SK-N-MC (cell line): ENCODE measurements at regions not wholly inside any gene's neighbourhood (a gene's known extent, or its start where the extent isn't known, plus 50 kb on each side); places are given as distances from the start of the nearest gene placed in this dataset.

ENCODE experiments used
- DNase-seq: peaks from one replicate; pipeline ENCODE4 v3.0.0-alpha.2; 2011; ENCODE audit warnings: low read depth, low spot score
- H3K27ac ChIP-seq: fragments of 200-600 bp; sonication (generic); 2 replicates; pipeline ENCODE4 v1.5.1; 2016; ENCODE audit warnings: mixed run types
- H3K36me3 ChIP-seq: fragments of 200-600 bp; sonication (generic); 2 replicates; pipeline ENCODE4 v1.6.1; 2017; ENCODE audit warnings: antibody characterized with exemption, low read length, mixed read lengths; ENCODE audit not compliant: insufficient read depth
- H3K4me3 ChIP-seq: fragments of 200-600 bp; sonication (generic); 2 replicates; pipeline ENCODE4 v1.5.1; 2016
- H3K9ac ChIP-seq: fragments of 200-600 bp; sonication (generic); 2 replicates; pipeline ENCODE4 v1.8.0; 2017; ENCODE audit warnings: mixed run types, mixed read lengths; ENCODE audit not compliant: insufficient read length
- H3K9me3 ChIP-seq: fragments of 200-600 bp; sonication (generic); 2 replicates; pipeline ENCODE4 v1.6.1; 2017; ENCODE audit warnings: low read depth, mild to moderate bottlenecking, antibody characterized with exemption, low read length, moderate library complexity, mixed read lengths
- EZH2 ChIP-seq: fragments of 200-600 bp; sonication (generic); IDR thresholded peaks from one replicate; pipeline ENCODE4 v1.6.1; 2017; ENCODE audit warnings: antibody characterized with exemption
- FOXP2 ChIP-seq: optimal IDR thresholded peaks from 2 replicates; pipeline ENCODE3; 2011; ENCODE audit warnings: mild to moderate bottlenecking, moderate library complexity; ENCODE audit not compliant: insufficient read depth; ENCODE audit errors: extremely low read length, control extremely low read depth
- POLR2AphosphoS5 ChIP-seq: IDR thresholded peaks from 2 replicates; pipeline ENCODE4 v1.6.1; 2012; ENCODE audit warnings: mild to moderate bottlenecking, low read depth, low read length, borderline replicate concordance

DNA sequence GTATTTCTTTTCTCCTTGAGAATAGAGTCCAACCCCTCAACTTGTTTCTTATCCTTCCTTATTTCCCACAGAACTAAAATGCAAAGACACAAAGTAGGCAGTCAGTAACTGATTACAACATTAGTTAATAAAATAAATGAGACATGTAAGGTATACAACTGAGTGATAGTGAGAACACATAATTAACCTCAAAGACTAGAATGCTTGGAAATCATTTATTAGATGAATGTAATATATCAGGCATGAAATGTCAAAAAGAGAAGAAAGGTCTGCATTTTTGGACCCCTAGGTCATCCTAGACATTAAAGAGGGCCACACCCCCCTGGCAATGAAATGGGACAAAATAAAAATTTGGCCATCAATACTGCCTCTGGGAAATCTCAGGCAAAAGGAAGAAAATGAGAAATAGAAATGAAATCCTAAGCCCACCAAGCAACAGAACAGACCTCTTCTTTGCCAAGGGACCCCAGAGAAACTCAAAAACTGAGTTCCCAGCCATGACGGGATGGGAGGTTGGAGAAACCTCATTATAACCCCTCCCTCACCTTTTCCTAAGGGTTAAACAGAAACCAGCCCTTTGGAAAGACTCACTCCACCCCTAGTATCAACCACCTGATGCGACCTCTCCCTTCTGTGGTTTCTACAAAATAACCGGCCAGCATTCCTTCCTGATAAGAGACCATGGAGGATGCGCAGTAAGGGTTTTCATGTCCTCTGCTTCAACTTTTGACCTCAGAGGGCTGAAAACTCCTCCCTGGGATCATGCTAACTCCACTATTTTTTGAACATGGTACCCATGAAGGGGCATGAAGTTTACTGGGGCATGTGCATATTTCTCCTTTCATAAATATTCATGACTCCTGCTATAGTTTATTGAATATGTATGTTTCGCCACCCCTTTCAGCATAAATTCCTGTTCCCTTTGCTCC, 90.0 kb upstream of the EXOC1L start:
- H3K27ac ChIP-seq, result no peak overlapping the region
- H3K36me3 ChIP-seq, result no peaks in the 10 kb centered on the region
- H3K4me3 ChIP-seq, result no peak overlapping the region
- DNase-seq, result no peak
- no peak overlapping the region for H3K9ac ChIP-seq
- TF ChIP-seq EZH2 (no peak), POLR2AphosphoS5 (no peak), FOXP2 (no peak)
- H3K9me3 ChIP-seq, result no peaks in the 10 kb centered on the region

DNA sequence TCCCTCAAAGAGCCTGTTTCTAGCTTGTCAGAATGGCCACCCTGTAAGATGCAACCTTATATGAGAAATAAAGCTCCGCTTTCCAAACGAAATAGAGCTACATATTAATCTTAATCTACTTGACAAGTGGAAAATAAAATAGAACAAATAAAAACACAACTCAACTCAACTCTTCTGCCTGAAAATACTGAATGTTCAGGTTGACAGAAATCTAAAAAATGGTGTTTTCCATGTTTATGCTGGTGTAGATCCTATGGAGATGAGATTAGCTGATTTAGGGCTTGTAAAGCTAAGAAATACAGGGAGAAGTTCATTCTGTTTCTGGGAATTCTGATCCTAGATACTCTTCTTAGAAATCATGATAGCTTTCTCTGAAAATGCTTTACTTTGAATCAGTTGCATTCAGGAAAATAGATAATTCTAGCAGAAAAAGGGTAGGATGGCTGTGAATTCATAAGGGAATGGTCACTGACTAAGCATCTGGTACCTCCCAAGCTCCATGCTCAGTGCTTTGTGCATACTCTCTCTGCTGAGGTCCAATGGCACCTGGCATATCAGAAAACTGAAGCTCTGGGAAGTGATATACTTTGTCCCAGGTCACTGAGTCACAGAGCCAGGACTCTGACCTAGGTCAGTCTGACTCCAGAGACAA, 89.2 kb upstream of the EXOC1L start:
- Histone ChIP-seq H3K4me3 (no peak overlapping the region), H3K27ac (no peak overlapping the region), H3K9ac (no peak overlapping the region), H3K9me3 (no peaks in the 10 kb centered on the region), H3K36me3 (no peaks in the 10 kb centered on the region)
- TF ChIP-seq POLR2AphosphoS5 (no peak), FOXP2 (no peak), EZH2 (no peak)
- no peak for DNase-seq

DNA sequence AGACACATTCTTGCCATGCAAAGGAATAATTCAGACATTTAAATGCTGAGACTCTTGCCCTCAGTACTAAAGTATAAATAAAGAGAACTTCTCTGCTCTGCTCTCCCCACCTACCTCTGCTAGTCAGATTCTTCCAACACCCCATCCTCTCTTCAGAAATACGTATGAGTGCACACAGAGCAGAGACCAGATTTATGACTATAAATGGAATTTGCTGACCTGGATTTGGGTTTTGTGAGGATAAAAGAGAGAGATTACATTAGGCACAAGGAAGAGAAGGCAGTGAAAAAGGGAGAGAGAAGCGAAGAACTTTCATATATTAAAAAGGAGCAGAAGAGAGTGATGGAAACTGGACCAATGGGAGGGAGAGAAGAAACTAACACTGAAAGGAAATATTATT, 87.6 kb upstream of the EXOC1L start:
- Histone ChIP-seq H3K4me3 (no peak overlapping the region), H3K36me3 (no peaks in the 10 kb centered on the region), H3K27ac (no peak overlapping the region), H3K9ac (no peak overlapping the region), H3K9me3 (no peaks in the 10 kb centered on the region)
- TF ChIP-seq POLR2AphosphoS5 (no peak), EZH2 (no peak), FOXP2 (no peak)
- DNase-seq, result no peak

DNA sequence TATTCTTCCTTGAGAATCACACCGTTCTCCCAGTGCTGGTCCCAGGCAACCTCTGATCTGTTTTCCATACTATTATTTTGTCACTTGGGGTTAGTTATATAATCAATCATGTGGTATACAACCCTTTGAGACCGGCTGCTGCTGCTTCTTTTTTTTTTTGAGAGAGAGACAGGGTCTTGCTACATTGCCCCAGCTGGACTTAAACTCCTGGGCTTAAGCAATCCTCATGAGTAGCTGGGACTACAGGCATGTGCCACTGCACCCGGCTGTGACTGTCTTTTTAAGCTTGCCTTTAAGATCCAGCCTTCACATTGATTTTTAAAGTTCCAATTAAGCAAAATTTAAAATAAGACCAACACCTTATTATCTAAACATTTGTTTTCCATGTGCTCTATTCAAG, 86.7 kb upstream of the EXOC1L start:
- H3K9ac ChIP-seq, result no peak overlapping the region
- no peaks in the 10 kb centered on the region for H3K9me3 ChIP-seq
- no peaks in the 10 kb centered on the region for H3K36me3 ChIP-seq
- no peak for DNase-seq
- no peak overlapping the region for H3K4me3 ChIP-seq
- no peak for TF ChIP-seq FOXP2
- TF ChIP-seq EZH2, result no peak
- TF ChIP-seq POLR2AphosphoS5, result no peak
- H3K27ac ChIP-seq, result no peak overlapping the region

DNA sequence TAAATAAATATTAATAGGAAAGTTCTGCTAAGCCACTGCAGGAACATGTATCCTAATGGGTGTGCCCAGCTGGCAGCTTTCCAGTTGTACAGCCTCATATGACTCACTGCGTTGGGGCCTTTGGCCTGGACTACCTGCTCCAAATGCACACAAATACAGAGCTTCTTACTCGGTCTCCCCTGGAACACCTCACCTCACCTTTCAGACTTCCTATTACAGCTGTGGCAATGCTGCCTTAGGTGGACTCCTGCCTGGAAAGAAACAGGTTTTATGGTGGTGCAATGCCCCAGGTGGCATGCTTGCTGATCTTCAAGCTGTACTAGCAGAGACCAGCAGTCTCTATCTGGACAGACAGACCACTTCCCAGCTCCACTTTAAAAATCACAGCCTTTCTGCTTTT, 85.7 kb upstream of the EXOC1L start:
- Histone ChIP-seq H3K27ac (no peak overlapping the region), H3K4me3 (no peak overlapping the region), H3K9ac (no peak overlapping the region), H3K36me3 (no peaks in the 10 kb centered on the region), H3K9me3 (no peaks in the 10 kb centered on the region)
- TF ChIP-seq EZH2 (no peak), POLR2AphosphoS5 (no peak), FOXP2 (no peak)
- no peak for DNase-seq

DNA sequence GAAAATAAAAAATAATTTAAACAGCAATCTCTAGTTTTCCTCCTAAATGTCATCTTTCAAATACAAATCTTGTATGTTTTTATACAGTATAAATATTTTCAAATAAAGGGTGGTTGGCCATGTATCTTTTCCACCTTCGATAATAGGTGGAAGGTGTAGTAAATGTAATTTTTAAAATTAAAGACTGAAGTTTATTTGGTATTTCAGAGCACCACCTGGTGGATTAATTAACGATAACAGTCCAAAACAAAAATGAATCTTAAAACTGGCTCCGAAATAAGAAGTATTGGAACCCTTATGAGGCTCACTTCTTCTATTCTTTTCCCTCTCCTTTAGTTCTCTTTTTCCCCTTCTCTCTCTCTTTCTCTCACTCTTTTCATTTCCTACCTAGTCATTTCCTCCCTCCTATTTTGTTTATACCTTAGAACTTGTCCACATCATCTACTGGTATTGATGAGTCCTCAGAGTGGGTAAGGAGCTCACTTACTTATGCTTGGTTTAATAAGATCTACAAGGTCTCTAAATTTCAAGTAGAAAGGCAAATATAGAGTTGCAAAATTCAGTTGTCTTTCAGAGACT, 82.9 kb upstream of the EXOC1L start:
- Histone ChIP-seq H3K9ac (no peak overlapping the region), H3K9me3 (no peaks in the 10 kb centered on the region), H3K4me3 (no peak overlapping the region), H3K36me3 (no peaks in the 10 kb centered on the region), H3K27ac (no peak overlapping the region)
- TF ChIP-seq EZH2 (no peak), POLR2AphosphoS5 (no peak), FOXP2 (no peak)
- DNase-seq, result no peak

DNA sequence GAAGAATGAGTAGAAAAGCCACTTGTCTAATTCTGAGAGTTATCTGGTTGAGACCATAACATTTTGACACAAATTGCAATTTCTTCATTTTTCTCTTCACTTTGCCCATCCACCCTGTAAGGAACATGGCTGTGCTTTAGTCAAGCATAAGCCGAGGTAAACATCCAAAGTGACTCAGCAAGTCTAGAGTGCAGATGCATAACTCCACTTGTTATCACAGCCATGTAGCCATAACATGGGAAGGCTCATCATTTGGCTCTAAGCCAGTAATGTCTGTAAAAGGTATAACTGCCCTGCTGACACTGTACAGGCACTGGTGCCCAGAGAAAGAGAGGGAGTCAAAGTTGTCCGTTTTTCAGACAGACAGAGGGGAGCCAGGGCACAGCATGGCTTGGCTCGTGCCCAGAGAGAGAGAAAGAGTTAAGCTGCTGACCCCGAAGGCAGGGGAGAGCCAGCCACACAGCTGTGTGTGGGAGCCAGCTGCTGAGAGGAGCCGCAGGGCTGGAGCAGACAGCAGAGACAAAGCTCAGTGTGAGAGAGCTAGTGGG, 76.9 kb upstream of the EXOC1L start:
- Histone ChIP-seq H3K27ac (no peak overlapping the region), H3K4me3 (no peak overlapping the region), H3K36me3 (no peaks in the 10 kb centered on the region), H3K9me3 (no peaks in the 10 kb centered on the region), H3K9ac (no peak overlapping the region)
- no peak for DNase-seq
- no peak for TF ChIP-seq POLR2AphosphoS5
- TF ChIP-seq EZH2, result no peak
- no peak for TF ChIP-seq FOXP2

DNA sequence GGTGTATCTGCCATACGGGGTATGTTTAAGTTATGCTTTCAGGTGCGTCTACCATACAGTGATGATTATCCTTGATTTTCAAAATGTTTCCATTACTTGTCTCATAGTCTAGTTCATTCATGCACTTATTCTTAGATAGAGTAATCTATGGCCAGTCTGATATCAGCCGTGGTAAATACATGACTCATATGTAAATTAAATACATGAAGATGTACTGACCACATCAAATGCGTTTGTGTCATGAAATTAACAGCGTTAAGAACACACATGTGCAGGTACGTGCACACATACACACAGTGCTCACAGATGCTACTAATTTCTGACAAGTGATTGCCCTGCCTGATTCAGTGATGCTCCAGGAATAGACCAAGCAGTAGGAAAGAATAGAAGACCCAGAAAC, 75.2 kb upstream of the EXOC1L start:
- Histone ChIP-seq H3K36me3 (no peaks in the 10 kb centered on the region), H3K9ac (no peak overlapping the region), H3K9me3 (no peaks in the 10 kb centered on the region), H3K27ac (no peak overlapping the region), H3K4me3 (no peak overlapping the region)
- TF ChIP-seq FOXP2 (no peak), EZH2 (no peak)
- DNase-seq, result no peak
